ENCODE measurements at regions not wholly inside any gene's neighbourhood (a gene's known extent, or its start where the extent isn't known, plus 50 kb on each side); places are given as distances from the start of the nearest gene placed in this dataset.
"Not testable (repeated sequence)": the region's sequence is repeated elsewhere in the genome, so short reads cannot be mapped to it uniquely, and the experiment has no call there.

DNA sequence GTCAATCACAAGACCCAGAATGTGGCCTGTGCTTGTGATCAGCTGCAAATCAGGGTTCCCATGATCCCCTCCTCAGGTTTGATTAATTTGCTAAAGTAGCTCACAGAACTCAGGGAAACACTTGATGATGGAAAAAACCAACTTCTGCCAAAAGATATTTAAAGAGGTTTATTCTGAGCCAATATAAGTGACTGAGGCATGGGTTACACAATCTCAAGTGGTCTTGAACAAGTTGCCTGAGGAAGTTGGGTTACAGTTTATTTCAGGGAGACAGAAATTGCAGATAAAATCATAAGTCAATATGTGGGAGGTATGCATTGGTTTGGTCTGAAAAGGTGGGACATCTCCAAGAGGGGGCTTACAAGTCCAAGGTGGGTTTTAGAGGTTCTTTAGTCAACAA is 243.1 kb downstream of the S1PR1 start:
- no peak for DNase-seq (ENCODE audit: low read depth, low spot score)

- DNase-seq (ENCODE audit: low read depth, low spot score) = no peak
Observed at GRCh38 chr1:101482306-101482705, 245.5 kb downstream of the S1PR1 start.

GRCh38 chr1:101483982-101484688 is 247.3 kb downstream of the S1PR1 start:
- DNase-seq (ENCODE audit: low read depth, low spot score) = no peak

DNA sequence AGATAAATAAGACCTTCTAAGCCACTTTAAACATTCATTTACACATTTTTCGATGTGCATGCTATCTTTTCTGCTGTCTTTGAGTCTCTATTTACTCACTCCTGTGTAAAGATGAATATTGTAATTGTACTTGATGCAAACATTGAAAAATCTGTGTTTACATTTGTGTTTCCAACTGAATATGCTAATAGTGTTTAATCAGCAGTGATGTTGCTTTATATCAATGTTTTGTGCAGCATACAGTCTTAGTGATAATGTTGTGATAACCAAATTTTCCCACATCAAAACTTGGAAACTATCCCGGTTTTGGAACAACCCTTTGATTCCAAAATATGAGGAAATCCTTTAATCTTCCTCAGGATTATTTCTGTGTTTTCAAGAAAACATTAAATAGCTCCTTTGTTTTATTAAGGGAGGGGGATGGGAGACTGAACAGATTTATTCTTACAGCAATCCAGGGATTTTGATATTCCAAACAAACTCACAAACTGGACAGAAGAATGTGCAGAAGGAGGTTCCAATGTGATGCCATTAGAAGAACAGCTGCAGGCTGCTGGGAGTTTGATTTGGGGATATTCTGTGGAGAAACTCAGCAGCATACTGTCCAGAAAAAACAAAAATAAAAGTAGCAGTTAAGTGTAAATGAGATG is 248.0 kb downstream of the S1PR1 start:
- DNase-seq (ENCODE audit: low read depth, low spot score) = no peak

DNA sequence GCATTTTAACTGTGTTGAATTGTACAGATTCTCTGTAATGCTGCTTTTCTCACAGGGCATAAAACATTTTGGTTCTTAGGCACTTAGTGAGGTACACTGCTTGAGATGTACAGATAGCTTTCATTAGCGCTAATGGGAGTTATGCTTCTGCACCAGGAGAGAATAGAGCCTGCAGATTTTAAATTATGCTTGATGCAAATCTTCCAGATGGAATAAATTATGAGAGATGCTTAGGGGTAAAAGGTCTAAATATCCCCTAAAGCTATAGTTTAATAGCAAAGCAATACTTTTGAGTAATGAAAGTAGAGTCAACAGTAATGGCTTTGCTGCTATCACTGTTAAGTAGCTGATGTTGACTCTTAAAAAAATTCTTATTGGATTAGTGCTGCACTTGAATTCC is 248.9 kb downstream of the S1PR1 start:
- DNase-seq (ENCODE audit: low read depth, low spot score) = no peak

DNA sequence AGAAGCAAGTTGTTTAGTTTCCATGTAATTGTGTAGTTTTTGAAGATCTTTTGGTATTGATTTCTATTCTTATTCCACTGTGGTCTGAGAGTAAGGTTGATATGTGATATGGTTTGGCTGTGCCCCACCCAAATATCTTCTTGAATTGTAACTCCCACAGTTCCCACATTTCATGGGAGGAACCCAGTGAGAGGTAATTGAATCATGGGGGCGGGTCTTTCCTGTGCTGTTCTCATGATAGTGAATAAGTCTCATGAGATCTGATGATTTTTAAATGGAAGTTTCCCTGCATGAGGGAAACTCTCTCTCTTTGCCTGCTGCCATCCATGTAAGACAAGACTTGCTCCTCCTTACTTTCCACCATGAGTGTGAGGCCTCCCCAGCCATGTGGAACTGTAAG is 255.3 kb downstream of the S1PR1 start:
- not testable (repeated sequence) for DNase-seq (ENCODE audit: low read depth, low spot score)

DNA sequence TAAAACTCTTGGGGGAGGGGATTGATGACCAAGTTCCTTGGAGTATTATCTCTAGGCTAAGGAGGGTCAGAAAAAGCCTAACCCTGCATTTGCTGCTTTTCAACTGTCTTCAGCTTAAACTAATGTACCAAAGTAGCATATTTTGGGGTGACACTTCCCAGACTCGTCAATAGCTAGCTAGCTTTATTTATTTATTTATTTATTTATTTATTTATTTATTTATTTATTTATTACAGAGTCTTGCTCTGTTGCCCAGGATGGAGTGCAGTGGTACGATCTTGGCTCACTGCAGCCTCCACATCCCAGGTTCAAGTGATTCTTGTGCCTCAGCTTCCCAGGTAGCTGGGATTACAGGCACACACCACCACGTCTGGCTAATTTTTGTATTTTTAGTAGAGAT is 257.1 kb downstream of the S1PR1 start:
- not testable (repeated sequence) for DNase-seq (ENCODE audit: low read depth, low spot score)

DNA sequence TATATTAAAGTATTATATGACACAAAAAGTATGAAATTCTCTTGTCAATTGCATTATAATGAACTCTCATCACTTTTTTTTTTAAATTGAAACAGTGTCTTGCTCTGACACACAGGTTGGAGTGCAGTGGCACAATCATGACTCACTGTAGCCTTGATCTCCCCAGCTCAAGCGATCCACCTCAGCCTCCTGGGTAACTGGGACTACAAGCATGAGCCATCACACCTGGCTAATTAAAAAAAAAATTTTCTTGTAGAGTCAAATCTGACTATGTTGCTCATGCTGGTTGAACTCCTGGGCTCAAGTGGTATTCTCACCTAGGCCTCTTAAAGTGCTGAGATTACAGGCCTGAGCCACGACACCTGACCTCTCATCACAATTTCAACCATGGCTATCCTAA is 259.3 kb downstream of the S1PR1 start:
- no peak for DNase-seq (ENCODE audit: low read depth, low spot score)

GRCh38 chr1:101497881-101498559 is 261.2 kb downstream of the S1PR1 start:
- no peak for DNase-seq (ENCODE audit: low read depth, low spot score)

DNA sequence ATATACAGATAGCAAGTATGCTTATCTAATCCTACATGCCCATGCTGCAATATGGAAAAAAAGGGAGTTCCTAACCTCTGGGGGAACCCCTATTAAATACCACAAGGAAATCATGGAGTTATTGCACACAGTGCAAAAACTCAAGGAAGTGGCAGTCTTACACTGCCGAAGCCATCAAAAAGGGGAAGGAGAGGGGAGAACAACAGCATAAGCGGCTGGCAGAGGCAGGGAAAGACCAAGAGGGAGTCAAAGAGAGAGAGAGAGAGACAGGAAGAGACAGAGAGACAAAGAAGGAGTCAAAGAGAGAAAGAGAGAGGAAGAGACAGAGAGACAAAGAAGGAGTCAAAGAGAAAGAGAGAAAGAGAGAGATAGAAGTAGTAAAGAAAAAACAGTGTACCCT is 267.3 kb downstream of the S1PR1 start:
- DNase-seq (ENCODE audit: low read depth, low spot score) = not testable (repeated sequence)

- not testable (repeated sequence) for DNase-seq (ENCODE audit: low read depth, low spot score)
Observed at GRCh38 chr1:101505240-101505639, 268.4 kb downstream of the S1PR1 start.

- peak; percentile 52 for DNase-seq (ENCODE audit: low read depth, low spot score)
Observed at GRCh38 chr1:101506541-101507164, 269.8 kb downstream of the S1PR1 start.

DNA sequence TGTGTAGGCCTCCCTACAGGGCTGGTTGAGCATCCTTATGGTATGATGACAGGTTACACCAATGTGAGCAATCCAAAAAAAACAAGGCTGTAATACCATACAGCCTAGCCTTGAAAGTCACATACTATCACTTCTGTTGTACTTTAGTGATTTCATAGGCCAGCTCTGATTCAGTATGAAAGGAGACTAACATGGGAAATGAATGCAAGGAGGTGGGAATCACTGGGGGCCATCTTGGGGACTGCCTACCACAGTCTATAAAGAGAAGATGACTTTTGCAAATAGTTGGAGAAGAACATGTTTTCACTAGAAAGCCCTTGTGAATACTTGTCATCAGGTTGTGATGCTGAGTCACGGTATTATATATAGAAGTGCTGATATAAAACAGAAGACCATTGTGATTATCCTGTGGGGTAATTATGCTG is 270.7 kb downstream of the S1PR1 start:
- no peak for DNase-seq (ENCODE audit: low read depth, low spot score)

- DNase-seq (ENCODE audit: low read depth, low spot score) = no peak
Observed at GRCh38 chr1:101508913-101509312, 272.1 kb downstream of the S1PR1 start.

DNA sequence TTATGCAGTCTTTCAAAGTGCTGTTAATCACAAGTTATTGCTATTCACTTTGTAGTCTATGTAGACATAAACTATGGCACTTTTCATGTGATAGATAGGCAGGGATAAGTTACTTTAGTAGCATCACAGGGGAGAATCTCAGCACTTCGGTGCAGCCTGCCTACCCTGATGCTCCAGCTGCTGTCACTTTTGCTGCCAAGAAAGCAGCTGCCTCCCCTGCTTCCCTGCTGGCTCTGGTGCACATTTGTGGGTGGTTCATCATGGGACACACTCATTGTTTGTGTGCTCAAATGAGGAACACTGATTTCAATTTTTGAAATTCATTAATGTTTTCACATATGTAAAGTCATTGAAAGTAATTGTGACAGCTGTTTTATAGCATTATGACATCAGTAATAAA is 272.6 kb downstream of the S1PR1 start:
- DNase-seq (ENCODE audit: low read depth, low spot score) = no peak

DNA sequence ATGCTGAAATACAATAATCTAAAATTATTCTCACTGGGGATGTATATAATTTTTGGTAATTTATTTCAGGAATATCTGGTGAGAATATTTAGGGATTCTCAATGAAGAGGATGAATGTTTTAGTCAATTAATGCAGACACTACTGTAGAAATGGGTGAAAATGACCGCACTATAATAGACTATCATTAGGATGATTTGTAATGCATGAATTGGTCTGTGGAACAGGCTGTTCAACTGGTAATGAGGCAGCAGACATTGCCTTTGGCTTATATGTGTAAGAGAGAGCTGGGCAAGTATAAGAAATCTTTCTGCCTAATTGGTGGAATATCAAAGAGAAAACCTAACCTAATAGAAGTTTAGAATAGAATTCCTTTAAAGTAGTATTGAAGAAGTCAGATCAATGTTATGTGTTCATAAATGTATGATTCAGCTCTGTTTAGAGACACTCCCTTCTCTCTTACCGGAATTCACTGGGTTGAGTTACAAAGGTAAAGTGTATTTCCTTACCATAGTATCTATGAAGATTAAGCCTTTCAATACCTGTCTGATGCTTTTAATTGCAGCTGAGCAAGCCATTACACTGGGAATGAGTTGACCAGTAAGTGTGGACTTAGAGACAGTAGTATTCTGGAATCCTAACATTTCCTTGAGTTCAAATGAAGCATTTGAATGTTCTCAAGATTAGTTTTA is 274.5 kb downstream of the S1PR1 start:
- DNase-seq (ENCODE audit: low read depth, low spot score) = no peak

- peak; percentile 66 for DNase-seq (ENCODE audit: low read depth, low spot score)
Observed at GRCh38 chr1:101520302-101520701, 283.5 kb downstream of the S1PR1 start.

DNA sequence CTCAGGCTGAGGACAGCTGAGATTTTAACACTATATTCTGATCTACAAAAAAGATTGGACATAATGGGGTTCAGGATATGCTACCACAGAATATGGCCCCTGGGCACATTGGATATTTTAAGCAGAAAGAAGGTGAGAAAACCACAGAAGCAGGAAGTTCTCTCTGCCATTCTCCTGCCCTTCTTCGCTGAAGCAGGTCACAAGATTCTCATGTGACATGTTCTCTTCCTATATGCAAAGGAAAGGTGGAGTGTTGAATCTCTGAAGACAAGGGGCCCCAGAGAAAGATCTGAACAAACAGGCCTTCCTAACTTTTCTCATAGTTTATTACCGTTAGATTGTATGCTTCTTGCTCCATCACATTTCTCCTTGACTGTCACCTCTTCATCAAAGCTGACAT is 285.7 kb downstream of the S1PR1 start:
- no peak for DNase-seq (ENCODE audit: low read depth, low spot score)

DNA sequence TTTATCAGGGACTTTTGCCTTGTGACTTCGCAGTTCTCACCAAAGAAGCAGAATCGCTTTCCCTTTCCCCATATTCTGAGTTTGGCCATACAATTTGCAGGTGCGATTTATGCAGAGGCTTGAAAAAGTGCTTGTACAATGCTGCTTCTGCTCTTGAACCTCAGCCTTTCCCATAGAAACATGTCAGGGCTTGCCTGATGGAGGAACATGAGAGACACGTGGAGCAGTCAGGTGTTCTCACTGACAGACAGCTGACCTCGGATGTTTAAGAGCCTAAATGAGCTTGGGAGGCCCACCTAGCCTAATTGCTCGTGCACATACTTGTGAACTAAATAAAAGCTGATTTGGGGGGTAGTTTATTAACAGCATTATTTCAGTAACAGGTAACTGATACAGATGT is 290.0 kb downstream of the S1PR1 start:
- DNase-seq (ENCODE audit: low read depth, low spot score) = no peak

- no peak for DNase-seq (ENCODE audit: low read depth, low spot score)
Observed at GRCh38 chr1:101532377-101532776, 295.6 kb downstream of the S1PR1 start.

GRCh38 chr1:101540161-101540560 is 303.3 kb downstream of the S1PR1 start:
- DNase-seq (ENCODE audit: low read depth, low spot score) = no peak

DNA sequence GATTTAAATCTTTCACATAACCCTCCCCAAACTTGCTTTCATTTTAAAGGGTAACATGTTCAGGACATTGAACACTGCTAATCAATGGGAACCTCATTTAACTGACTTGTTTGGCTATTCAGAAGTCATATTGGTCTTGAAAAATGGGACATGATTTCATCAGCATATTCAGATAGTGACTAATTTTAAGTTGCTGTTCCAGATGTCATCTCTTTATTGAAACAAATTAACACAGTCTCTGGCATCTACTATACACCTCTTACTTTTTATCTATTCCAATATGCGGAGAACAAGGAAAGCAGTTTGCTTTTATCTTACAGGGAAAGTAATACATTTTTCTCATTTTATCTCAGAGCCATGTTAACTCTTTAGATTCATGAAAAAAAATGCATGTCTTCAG is 310.1 kb downstream of the S1PR1 start:
- no peak for DNase-seq (ENCODE audit: low read depth, low spot score)
